Neuronal stem cell (in vitro differentiated cells): ENCODE measurements at regions not wholly inside any gene's neighbourhood (a gene's known extent, or its start where the extent isn't known, plus 50 kb on each side); places are given as distances from the start of the nearest gene placed in this dataset.
A peak's percentile ranks its signal among the peaks of the same experiment; 100 is the strongest.

Experiments used
- DNase-seq: peaks from one replicate; pipeline ENCODE4 v3.0.0-alpha.2; 2013; ENCODE audit warnings: low spot score
- H2AFZ ChIP-seq: one replicate; pipeline ENCODE4 v1.6.1; 2013; ENCODE audit warnings: mild to moderate bottlenecking, low read length, inconsistent platforms
- H2AK5ac ChIP-seq: 2 replicates; pipeline ENCODE4 v1.6.1; 2013; ENCODE audit warnings: low read depth, mild to moderate bottlenecking, inconsistent platforms, low read length, moderate library complexity, mixed read lengths
- H2BK120ac ChIP-seq: 2 replicates; pipeline ENCODE4 v1.6.1; 2013; ENCODE audit warnings: low read depth, mild to moderate bottlenecking, inconsistent platforms, low read length, moderate library complexity, mixed read lengths
- H2BK12ac ChIP-seq: one replicate; pipeline ENCODE4 v1.6.1; 2013; ENCODE audit warnings: low read length, inconsistent platforms
- H2BK15ac ChIP-seq: 2 replicates; pipeline ENCODE4 v1.6.1; 2013; ENCODE audit warnings: mild to moderate bottlenecking, low read length, inconsistent platforms, mixed read lengths
- H2BK5ac ChIP-seq: one replicate; pipeline ENCODE4 v1.6.1; 2013; ENCODE audit warnings: inconsistent platforms, mild to moderate bottlenecking, low read length, moderate library complexity
- H3K14ac ChIP-seq: one replicate; pipeline ENCODE4 v1.6.1; 2013; ENCODE audit warnings: low read length, inconsistent platforms
- H3K18ac ChIP-seq: 2 replicates; pipeline ENCODE4 v1.6.1; 2013; ENCODE audit warnings: low read length, inconsistent platforms
- H3K23ac ChIP-seq: 2 replicates; pipeline ENCODE4 v1.6.1; 2013; ENCODE audit warnings: low read depth, mild to moderate bottlenecking, mixed read lengths, low read length, inconsistent platforms; ENCODE audit not compliant: poor library complexity
- H3K27ac ChIP-seq: replicated peaks from 3 replicates; pipeline ENCODE4 v1.5.1; 2013; ENCODE audit warnings: low read length, inconsistent platforms
- H3K27me3 ChIP-seq, 3 experiments: 2 replicates each; pipeline ENCODE4 v1.6.1; 2013; ENCODE audit warnings: low read length in 3 of 3, mild to moderate bottlenecking in 2 of 3, inconsistent platforms in 1 of 3, low read depth in 1 of 3, mixed read lengths in 1 of 3, moderate library complexity in 1 of 3; ENCODE audit not compliant: control insufficient read depth in 3 of 3, insufficient read depth in 3 of 3
- H3K36me3 ChIP-seq, 2 donors: replicated peaks in 1 of 2; 2 replicates each; pipeline ENCODE4 v1.6.1; 2013; ENCODE audit warnings: low read length in 2 of 2; ENCODE audit not compliant: control insufficient read depth in 2 of 2, insufficient read depth in 2 of 2
- H3K4ac ChIP-seq: 2 replicates; pipeline ENCODE4 v1.6.1; 2013; ENCODE audit warnings: inconsistent platforms, mild to moderate bottlenecking, low read length, moderate library complexity
- H3K4me1 ChIP-seq, 2 donors: 1 replicate in 1 of 2; 2 replicates in 1 of 2; pipeline ENCODE4 v1.6.1; 2013; ENCODE audit warnings: low read length in 2 of 2, low read depth in 1 of 2; ENCODE audit not compliant: control insufficient read depth in 2 of 2, insufficient read depth in 1 of 2
- H3K4me2 ChIP-seq: one replicate; pipeline ENCODE4 v1.6.1; 2013; ENCODE audit warnings: mild to moderate bottlenecking, low read length, inconsistent platforms; ENCODE audit not compliant: insufficient read depth, poor library complexity, severe bottlenecking
- H3K4me3 ChIP-seq, 2 donors: 2 replicates each; pipeline ENCODE4 v1.5.1; 2013; ENCODE audit warnings: low read length in 2 of 2, mild to moderate bottlenecking in 2 of 2, inconsistent platforms in 1 of 2, moderate library complexity in 1 of 2
- H3K79me1 ChIP-seq: one replicate; pipeline ENCODE4 v1.6.1; 2013; ENCODE audit warnings: low read depth, mild to moderate bottlenecking, inconsistent platforms, low read length, moderate library complexity
- H3K9ac ChIP-seq: one replicate; pipeline ENCODE4 v1.6.1; 2013; ENCODE audit warnings: mild to moderate bottlenecking, low read depth, low read length, inconsistent platforms; ENCODE audit not compliant: poor library complexity
- H3K9me3 ChIP-seq, 2 donors: replicated peaks in 1 of 2; 2 replicates each; pipeline versions ENCODE3 to v1.6.1; 2013; ENCODE audit warnings: low read length in 2 of 2, mild to moderate bottlenecking in 2 of 2, inconsistent platforms in 1 of 2, low read depth in 1 of 2, mixed read lengths in 1 of 2, moderate library complexity in 1 of 2; ENCODE audit not compliant: control insufficient read depth in 2 of 2, insufficient read depth in 1 of 2
- H4K8ac ChIP-seq: one replicate; pipeline ENCODE4 v1.6.1; 2013; ENCODE audit warnings: low read depth, mild to moderate bottlenecking, inconsistent platforms, low read length, moderate library complexity
- H4K91ac ChIP-seq: one replicate; pipeline ENCODE4 v1.6.1; 2013; ENCODE audit warnings: low read length, low read depth, mild to moderate bottlenecking, inconsistent platforms; ENCODE audit not compliant: poor library complexity
- WGBS, 2 donors: extraction: QIAGEN DNeasy Blood & Tissue Kit; methylation state at CpG; one replicate each; pipeline ENCODE4 v1.1.7; 2013; ENCODE audit warnings: missing lambda C conversion rate in 2 of 2, mixed read lengths in 1 of 2; ENCODE audit not compliant: insufficient read length in 2 of 2, insufficient replicate concordance in 1 of 2; ENCODE audit errors: extremely low coverage in 2 of 2; 5-methylcytosine and 5-hydroxymethylcytosine counted together

GRCh38 chr14:76974365-76974764, 54.1 kb downstream of the IRF2BPL start:
- H3K4me3 ChIP-seq, result no peak overlapping the region
- WGBS, 2 donors, result no CpG with 5 or more reads among the region's 2 CpGs
- H3K4me2 ChIP-seq, result no peak overlapping the region

GRCh38 chr14:76971549-76971948, 57.0 kb downstream of the IRF2BPL start:
- Histone ChIP-seq H3K18ac (peak overlapping the region; percentile 65), H2BK120ac (no peak overlapping the region), H2AK5ac (no peak overlapping the region), H3K4me1 (peaks cover 10 to 12% of the 10 kb centered on the region in 2 donors), H4K91ac (no peak overlapping the region), H3K4me2 (no peak overlapping the region), H2BK15ac (no peak overlapping the region), H3K14ac (no peak overlapping the region), H3K36me3 (no peaks in the 10 kb centered on the region), H3K9ac (no peak overlapping the region), H3K27me3 (no peaks in the 10 kb centered on the region), H3K23ac (no peak overlapping the region), H3K4ac (no peak overlapping the region), H2BK12ac (no peak overlapping the region), H3K79me1 (no peaks in the 10 kb centered on the region), H2AFZ (peak overlapping the region; percentile 48), H4K8ac (no peak overlapping the region), H3K9me3 (no peaks in the 10 kb centered on the region), H3K4me3 (no peak overlapping the region), H2BK5ac (no peak overlapping the region), H3K27ac (no peak overlapping the region)
- no peak for DNase-seq
- no CpG with 5 or more reads among the region's 6 CpGs for WGBS, 2 donors

More at GRCh38 chr14:76974365-76974764, 54.1 kb downstream of the IRF2BPL start:
- Histone ChIP-seq H3K9me3 (no peaks in the 10 kb centered on the region), H3K9ac (no peak overlapping the region), H3K79me1 (no peaks in the 10 kb centered on the region), H4K8ac (no peak overlapping the region), H4K91ac (no peak overlapping the region), H3K14ac (no peak overlapping the region), H3K18ac (no peak overlapping the region), H2BK12ac (no peak overlapping the region), H3K27ac (no peak overlapping the region), H3K4me1 (peaks cover 9 to 10% of the 10 kb centered on the region in 2 donors), H2BK15ac (peak overlapping the region; percentile 75), H3K36me3 (no peaks in the 10 kb centered on the region), H3K4ac (no peak overlapping the region), H3K23ac (no peak overlapping the region), H2AFZ (no peak overlapping the region), H3K27me3 (no peaks in the 10 kb centered on the region), H2AK5ac (peak overlapping the region; percentile 94), H2BK5ac (no peak overlapping the region), H2BK120ac (peak overlapping the region; percentile 81)
- no peak for DNase-seq

GRCh38 chr14:76968621-76969063, 59.9 kb downstream of the IRF2BPL start:
- Histone ChIP-seq H3K4me3 (no peak overlapping the region), H3K23ac (no peak overlapping the region), H2BK120ac (no peak overlapping the region), H3K27me3 (no peaks in the 10 kb centered on the region), H3K14ac (no peak overlapping the region), H4K91ac (no peak overlapping the region), H3K27ac (no peak overlapping the region), H3K4me2 (no peak overlapping the region), H2BK15ac (peak overlapping the region; percentile 4), H2BK12ac (no peak overlapping the region), H3K36me3 (no peaks in the 10 kb centered on the region), H3K18ac (peak overlapping the region; percentile 92), H3K4ac (no peak overlapping the region), H3K9me3 (no peaks in the 10 kb centered on the region), H3K79me1 (no peaks in the 10 kb centered on the region), H2BK5ac (no peak overlapping the region), H4K8ac (peak overlapping the region; percentile 17), H2AK5ac (no peak overlapping the region), H2AFZ (peak overlapping the region; percentile 58), H3K9ac (peak overlapping the region; percentile 32), H3K4me1 (peaks cover 12% of the 10 kb centered on the region in 2 donors)
- no CpG with 5 or more reads among the region's 16 CpGs for WGBS, 2 donors
- no peak for DNase-seq

GRCh38 chr14:76967788-76968187, 60.7 kb downstream of the IRF2BPL start:
- Histone ChIP-seq H2BK120ac (no peak overlapping the region), H2AFZ (no peak overlapping the region), H3K4me1 (peaks cover 12 to 13% of the 10 kb centered on the region in 2 donors), H2BK15ac (no peak overlapping the region), H3K79me1 (no peaks in the 10 kb centered on the region), H3K9ac (no peak overlapping the region), H3K4ac (no peak overlapping the region), H4K91ac (no peak overlapping the region), H3K27me3 (no peaks in the 10 kb centered on the region), H4K8ac (no peak overlapping the region), H3K9me3 (no peaks in the 10 kb centered on the region), H2BK12ac (no peak overlapping the region), H3K14ac (no peak overlapping the region), H3K4me3 (no peak overlapping the region), H2BK5ac (no peak overlapping the region), H3K4me2 (no peak overlapping the region), H3K18ac (no peak overlapping the region), H3K27ac (no peak overlapping the region), H3K23ac (no peak overlapping the region), H2AK5ac (no peak overlapping the region), H3K36me3 (no peaks in the 10 kb centered on the region)
- no CpG with 5 or more reads among the region's 7 CpGs for WGBS, 2 donors
- DNase-seq, result no peak
